ENCODE measurements at regions not wholly inside any gene's neighbourhood (a gene's known extent, or its start where the extent isn't known, plus 50 kb on each side); places are given as distances from the start of the nearest gene placed in this dataset.
A peak's percentile ranks its signal among the peaks of the same experiment; 100 is the strongest.
"Not testable (repeated sequence)": the region's sequence is repeated elsewhere in the genome, so short reads cannot be mapped to it uniquely, and the experiment has no call there.

GRCh38 chr7:112592565-112593263 is 111.9 kb downstream of the LSMEM1 start:
- not testable (repeated sequence) for DNase-seq (ENCODE audit: low read depth)

GRCh38 chr7:112594397-112594796 is 113.6 kb downstream of the LSMEM1 start:
- peak; percentile 68 for DNase-seq (ENCODE audit: low read depth)

- peak; percentile 25 for DNase-seq (ENCODE audit: low read depth)
Measured at GRCh38 chr7:112596260-112596659, 115.5 kb downstream of the LSMEM1 start.

GRCh38 chr7:112596981-112597380 is 116.2 kb downstream of the LSMEM1 start:
- DNase-seq (ENCODE audit: low read depth): no peak

GRCh38 chr7:112603673-112604072 is 122.9 kb downstream of the LSMEM1 start:
- no peak for DNase-seq (ENCODE audit: low read depth)

- DNase-seq (ENCODE audit: low read depth): no peak
Measured at GRCh38 chr7:112610636-112611035, 129.8 kb downstream of the LSMEM1 start.

- no peak for DNase-seq (ENCODE audit: low read depth)
Measured at GRCh38 chr7:112615701-112616100, 134.9 kb downstream of the LSMEM1 start.

GRCh38 chr7:112616295-112616694 is 135.5 kb downstream of the LSMEM1 start:
- no peak for DNase-seq (ENCODE audit: low read depth)

GRCh38 chr7:112619343-112619742 is 138.6 kb downstream of the LSMEM1 start:
- no peak for DNase-seq (ENCODE audit: low read depth)

GRCh38 chr7:112622159-112622715 is 141.4 kb downstream of the LSMEM1 start:
- DNase-seq (ENCODE audit: low read depth): no peak

- no peak for DNase-seq (ENCODE audit: low read depth)
Measured at GRCh38 chr7:112624416-112624815, 143.6 kb downstream of the LSMEM1 start.

GRCh38 chr7:112630565-112630964 is 149.8 kb downstream of the LSMEM1 start:
- DNase-seq (ENCODE audit: low read depth): no peak

GRCh38 chr7:112634107-112634506 is 153.3 kb downstream of the LSMEM1 start:
- DNase-seq (ENCODE audit: low read depth): no peak

GRCh38 chr7:112635742-112636141 is 154.5 kb downstream of the TMEM168 start:
- no peak for DNase-seq (ENCODE audit: low read depth)

- no peak for DNase-seq (ENCODE audit: low read depth)
Measured at GRCh38 chr7:112638675-112639400, 151.4 kb downstream of the TMEM168 start.

GRCh38 chr7:112640685-112641084 is 149.5 kb downstream of the TMEM168 start:
- no peak for DNase-seq (ENCODE audit: low read depth)

- DNase-seq (ENCODE audit: low read depth): no peak
Measured at GRCh38 chr7:112646783-112647182, 143.4 kb downstream of the TMEM168 start.

- no peak for DNase-seq (ENCODE audit: low read depth)
Measured at GRCh38 chr7:112648781-112649180, 141.4 kb downstream of the TMEM168 start.

GRCh38 chr7:112649560-112649959 is 140.6 kb downstream of the TMEM168 start:
- DNase-seq (ENCODE audit: low read depth): peak; percentile 13

GRCh38 chr7:112654322-112655216 is 135.6 kb downstream of the TMEM168 start:
- peak; percentile 14 for DNase-seq (ENCODE audit: low read depth)

GRCh38 chr7:112665709-112666108 is 124.5 kb downstream of the TMEM168 start:
- no peak for DNase-seq (ENCODE audit: low read depth)

GRCh38 chr7:112668561-112668960 is 121.6 kb downstream of the TMEM168 start:
- no peak for DNase-seq (ENCODE audit: low read depth)
